ENCODE measurements at regions not wholly inside any gene's neighbourhood (a gene's known extent, or its start where the extent isn't known, plus 50 kb on each side); places are given as distances from the start of the nearest gene placed in this dataset.

GRCh38 chr6:54440549-54440948 is 132.3 kb downstream of the TINAG start:
- peaks cover 15% of the 10 kb centered on the region for H3K9me3 Mint-ChIP-seq
- H3K27ac Mint-ChIP-seq = no peak overlapping the region
- H3K36me3 Mint-ChIP-seq = peaks cover 4% of the 10 kb centered on the region
- DNase-seq (ENCODE audit: low spot score) (no peak), ATAC-seq (no peak)
- no peaks in the 10 kb centered on the region for H3K4me1 Mint-ChIP-seq (ENCODE audit: low read depth in 2 of 2)
- H3K4me3 Mint-ChIP-seq = no peak overlapping the region
- H3K27me3 Mint-ChIP-seq = no peaks in the 10 kb centered on the region

- DNase-seq (ENCODE audit: low spot score) (no peak), ATAC-seq (no peak)
- Mint-ChIP-seq H3K36me3 (peaks cover 4% of the 10 kb centered on the region), H3K9me3 (peaks cover 19% of the 10 kb centered on the region), H3K27me3 (no peaks in the 10 kb centered on the region), H3K27ac (no peak overlapping the region), H3K4me1 (ENCODE audit: low read depth in 2 of 2) (no peaks in the 10 kb centered on the region), H3K4me3 (no peak overlapping the region)
These were observed 132.8 kb downstream of the TINAG start for GRCh38 chr6:54441020-54441419.

- DNase-seq (ENCODE audit: low spot score) (no peak), ATAC-seq (no peak)
- Mint-ChIP-seq H3K36me3 (peaks cover 4% of the 10 kb centered on the region), H3K9me3 (peaks cover 17% of the 10 kb centered on the region), H3K27me3 (no peaks in the 10 kb centered on the region), H3K4me1 (ENCODE audit: low read depth in 2 of 2) (no peaks in the 10 kb centered on the region), H3K4me3 (no peak overlapping the region), H3K27ac (no peak overlapping the region)
These were observed 133.5 kb downstream of the TINAG start for GRCh38 chr6:54441687-54442248.

DNA sequence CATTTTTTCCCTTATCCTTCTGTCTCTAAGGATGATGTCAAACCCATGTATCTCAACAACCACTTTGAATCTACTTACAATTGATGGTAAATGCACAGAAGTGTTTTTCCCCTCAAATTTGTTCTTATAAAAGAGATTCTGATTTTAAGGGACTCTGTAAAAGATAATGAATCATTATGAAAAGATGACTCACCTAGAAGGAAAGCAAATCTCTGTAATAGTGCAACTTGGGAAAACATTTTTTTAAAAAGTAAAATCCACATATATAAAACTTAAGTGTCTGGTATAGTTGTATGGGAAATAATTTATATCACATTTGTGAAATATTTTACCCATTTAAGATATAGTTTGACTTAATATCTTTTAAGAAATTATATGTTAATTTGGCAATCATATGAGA is 137.0 kb downstream of the TINAG start:
- H3K4me3 Mint-ChIP-seq = no peak overlapping the region
- H3K27me3 Mint-ChIP-seq = no peaks in the 10 kb centered on the region
- DNase-seq (ENCODE audit: low spot score) (no peak), ATAC-seq (no peak)
- H3K36me3 Mint-ChIP-seq = peaks cover 4% of the 10 kb centered on the region
- peaks cover 11% of the 10 kb centered on the region for H3K9me3 Mint-ChIP-seq
- H3K27ac Mint-ChIP-seq = no peak overlapping the region
- H3K4me1 Mint-ChIP-seq (ENCODE audit: low read depth in 2 of 2) = no peaks in the 10 kb centered on the region

GRCh38 chr6:54448617-54449016 is 140.4 kb downstream of the TINAG start:
- Mint-ChIP-seq H3K27me3 (no peaks in the 10 kb centered on the region), H3K4me3 (no peak overlapping the region), H3K36me3 (no peaks in the 10 kb centered on the region), H3K4me1 (ENCODE audit: low read depth in 2 of 2) (no peaks in the 10 kb centered on the region), H3K27ac (no peak overlapping the region), H3K9me3 (peaks cover 14% of the 10 kb centered on the region)
- ATAC-seq = no peak
- DNase-seq (ENCODE audit: low spot score) = no peak

DNA sequence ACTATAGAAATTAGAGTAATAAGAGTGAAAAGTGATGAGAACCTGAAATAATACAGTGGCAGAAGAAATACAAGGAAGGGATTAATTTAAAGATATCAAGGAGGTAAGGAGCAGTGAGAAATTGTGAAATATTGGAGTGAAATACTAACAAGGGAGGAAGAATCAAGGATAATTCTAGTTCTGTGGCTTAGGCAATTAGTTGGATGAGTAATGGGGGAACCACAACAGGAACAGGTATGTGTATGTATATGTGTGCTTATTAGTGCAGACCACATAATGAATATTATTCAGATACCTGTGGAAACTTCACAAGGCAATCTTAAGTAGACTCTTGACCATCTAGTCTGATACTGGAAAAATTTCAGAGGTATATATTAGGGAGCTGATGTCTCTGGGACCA is 143.3 kb downstream of the TINAG start:
- Mint-ChIP-seq H3K27ac (no peak overlapping the region), H3K4me1 (ENCODE audit: low read depth in 2 of 2) (no peaks in the 10 kb centered on the region), H3K36me3 (no peaks in the 10 kb centered on the region), H3K9me3 (peaks cover 14% of the 10 kb centered on the region), H3K4me3 (no peak overlapping the region), H3K27me3 (no peaks in the 10 kb centered on the region)
- ATAC-seq (no peak), DNase-seq (ENCODE audit: low spot score) (no peak)

DNA sequence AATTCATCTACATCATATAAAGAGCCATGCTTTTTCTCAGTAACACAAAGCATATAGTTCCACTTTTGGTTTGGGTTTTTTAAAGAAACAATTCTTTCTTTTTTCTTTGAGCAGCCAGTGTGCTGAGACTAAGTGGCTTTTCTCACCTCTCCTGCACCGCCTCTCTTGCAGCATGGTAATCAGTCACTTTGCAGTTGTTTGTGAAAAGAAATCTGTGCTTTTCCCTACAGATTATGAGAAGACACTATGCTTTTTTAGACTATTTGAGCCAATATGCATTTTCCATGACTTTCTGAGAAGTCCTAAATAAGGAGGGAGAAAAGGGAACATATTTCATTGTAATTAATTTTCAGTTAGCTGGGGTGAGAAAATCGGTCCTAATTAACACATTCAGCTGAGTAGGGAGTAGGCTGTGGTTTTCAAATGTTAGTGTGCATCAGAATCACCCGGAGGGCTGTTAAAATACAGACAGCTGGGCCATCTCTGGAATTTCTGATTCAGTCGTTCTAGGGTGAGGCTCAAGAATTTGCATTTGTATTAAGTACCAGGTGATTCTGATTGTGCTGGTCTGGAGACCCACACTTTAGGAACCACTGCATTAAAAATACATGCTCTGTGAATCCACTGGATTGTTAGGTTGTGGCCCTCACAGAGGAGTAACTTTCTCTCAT is 155.2 kb downstream of the TINAG start:
- Mint-ChIP-seq H3K4me1 (ENCODE audit: low read depth in 2 of 2) (no peaks in the 10 kb centered on the region), H3K27me3 (no peaks in the 10 kb centered on the region), H3K9me3 (peaks cover 30% of the 10 kb centered on the region), H3K27ac (no peak overlapping the region), H3K36me3 (no peaks in the 10 kb centered on the region), H3K4me3 (no peak overlapping the region)
- DNase-seq (ENCODE audit: low spot score) (no peak), ATAC-seq (no peak)

DNA sequence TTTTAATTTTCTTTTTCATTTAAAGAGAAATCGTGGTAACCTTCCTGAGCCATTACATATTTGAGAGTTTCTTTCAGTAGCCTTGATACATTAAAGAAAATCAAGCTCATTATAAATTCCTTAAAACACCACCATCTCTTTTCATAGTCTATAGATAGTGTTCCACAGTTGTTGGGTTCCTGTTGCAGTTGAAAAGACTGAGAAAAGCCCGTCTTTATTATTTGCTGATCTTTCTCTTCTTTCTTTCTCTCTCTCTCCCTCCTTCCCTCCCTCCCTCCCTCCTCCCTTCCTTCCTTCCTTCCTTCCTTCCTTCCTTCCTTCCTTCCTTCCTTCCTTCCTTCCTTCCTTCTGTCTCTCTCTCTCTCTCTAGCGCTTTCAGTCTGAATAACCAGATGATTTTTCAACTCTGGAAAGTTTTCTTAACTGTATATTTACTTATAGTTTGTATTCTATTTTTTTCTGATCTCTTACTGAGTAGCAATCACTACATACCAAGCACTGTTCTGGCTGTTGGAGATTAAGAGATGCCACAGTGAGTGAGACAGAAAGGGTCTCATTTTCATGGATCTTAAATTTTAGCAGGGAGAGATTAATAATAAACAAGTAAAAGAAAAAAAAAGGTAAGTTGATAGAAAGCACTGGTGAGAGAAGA is 157.5 kb downstream of the TINAG start:
- H3K36me3 Mint-ChIP-seq = no peaks in the 10 kb centered on the region
- ATAC-seq (no peak), DNase-seq (ENCODE audit: low spot score) (no peak)
- no peaks in the 10 kb centered on the region for H3K27me3 Mint-ChIP-seq
- no peak overlapping the region for H3K27ac Mint-ChIP-seq
- H3K4me3 Mint-ChIP-seq = no peak overlapping the region
- no peaks in the 10 kb centered on the region for H3K4me1 Mint-ChIP-seq (ENCODE audit: low read depth in 2 of 2)
- peaks cover 33% of the 10 kb centered on the region for H3K9me3 Mint-ChIP-seq

GRCh38 chr6:54467384-54467783 is 159.1 kb downstream of the TINAG start:
- H3K27ac Mint-ChIP-seq = no peak overlapping the region
- no peak for DNase-seq (ENCODE audit: low spot score)
- H3K27me3 Mint-ChIP-seq = no peaks in the 10 kb centered on the region
- H3K9me3 Mint-ChIP-seq = peaks cover 29% of the 10 kb centered on the region
- no peaks in the 10 kb centered on the region for H3K36me3 Mint-ChIP-seq
- no peak for ATAC-seq
- H3K4me1 Mint-ChIP-seq (ENCODE audit: low read depth in 2 of 2) = no peaks in the 10 kb centered on the region
- no peak overlapping the region for H3K4me3 Mint-ChIP-seq

DNA sequence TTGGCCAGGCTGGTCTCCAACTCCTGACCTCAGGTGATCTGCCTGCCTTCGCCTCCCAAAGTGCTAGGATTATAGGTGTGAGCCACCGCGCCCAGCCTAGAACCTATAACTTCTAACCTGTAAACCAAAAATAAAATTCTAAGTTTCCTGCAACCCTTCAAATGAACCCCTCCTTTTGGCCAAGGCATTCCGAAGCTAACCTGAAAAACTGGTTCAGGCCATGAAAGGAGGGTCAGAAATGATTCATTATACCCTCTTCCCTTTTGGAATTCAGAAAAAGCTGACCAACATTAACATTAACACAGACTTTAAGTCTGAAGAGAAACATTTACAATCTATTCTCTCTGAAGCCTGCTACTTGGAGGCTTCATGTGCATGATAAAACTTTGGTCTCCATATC is 165.1 kb downstream of the TINAG start:
- ATAC-seq (no peak), DNase-seq (ENCODE audit: low spot score) (no peak)
- peaks cover 6% of the 10 kb centered on the region for H3K9me3 Mint-ChIP-seq
- H3K27me3 Mint-ChIP-seq = no peaks in the 10 kb centered on the region
- H3K4me1 Mint-ChIP-seq (ENCODE audit: low read depth in 2 of 2) = no peaks in the 10 kb centered on the region
- H3K4me3 Mint-ChIP-seq = no peak overlapping the region
- H3K36me3 Mint-ChIP-seq = no peaks in the 10 kb centered on the region
- H3K27ac Mint-ChIP-seq = no peak overlapping the region

DNA sequence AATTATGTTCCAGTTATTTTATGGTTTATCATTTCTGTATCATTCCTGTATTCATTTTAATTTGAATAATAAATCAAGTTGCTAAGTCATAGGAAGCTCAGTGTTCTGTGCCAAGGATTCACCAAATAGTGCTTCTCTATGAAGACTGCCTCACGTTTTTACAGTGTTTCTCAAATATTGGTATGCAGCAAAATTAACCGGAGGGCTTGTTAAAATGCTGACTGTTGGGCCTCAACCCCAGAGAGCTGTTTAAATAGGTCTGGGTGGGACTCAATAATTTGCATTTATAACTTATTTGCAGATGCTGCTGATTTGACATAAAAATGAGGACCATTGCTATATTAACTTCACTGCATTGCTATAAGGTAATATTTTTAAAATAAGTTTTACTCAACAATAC is 166.7 kb downstream of the TINAG start:
- no peak overlapping the region for H3K27ac Mint-ChIP-seq
- H3K36me3 Mint-ChIP-seq = no peaks in the 10 kb centered on the region
- H3K4me3 Mint-ChIP-seq = no peak overlapping the region
- no peaks in the 10 kb centered on the region for H3K4me1 Mint-ChIP-seq (ENCODE audit: low read depth in 2 of 2)
- H3K9me3 Mint-ChIP-seq = peaks cover 6% of the 10 kb centered on the region
- no peak for ATAC-seq
- H3K27me3 Mint-ChIP-seq = no peaks in the 10 kb centered on the region
- DNase-seq (ENCODE audit: low spot score) = no peak

GRCh38 chr6:54481091-54481490 is 172.8 kb downstream of the TINAG start:
- no peaks in the 10 kb centered on the region for H3K36me3 Mint-ChIP-seq
- ATAC-seq = no peak

GRCh38 chr6:54491431-54491830 is 183.2 kb downstream of the TINAG start:
- Mint-ChIP-seq H3K27ac (no peak overlapping the region), H3K4me1 (ENCODE audit: low read depth in 2 of 2) (no peaks in the 10 kb centered on the region), H3K9me3 (peaks cover 21% of the 10 kb centered on the region), H3K27me3 (no peaks in the 10 kb centered on the region), H3K4me3 (no peak overlapping the region), H3K36me3 (no peaks in the 10 kb centered on the region)
- ATAC-seq (no peak), DNase-seq (ENCODE audit: low spot score) (no peak)

More at GRCh38 chr6:54481091-54481490, 172.8 kb downstream of the TINAG start:
- H3K4me1 Mint-ChIP-seq (ENCODE audit: low read depth in 2 of 2) = no peaks in the 10 kb centered on the region
- no peak for DNase-seq (ENCODE audit: low spot score)
- no peak overlapping the region for H3K4me3 Mint-ChIP-seq
- no peak overlapping the region for H3K27ac Mint-ChIP-seq
- no peaks in the 10 kb centered on the region for H3K27me3 Mint-ChIP-seq
- peaks cover 12% of the 10 kb centered on the region for H3K9me3 Mint-ChIP-seq

DNA sequence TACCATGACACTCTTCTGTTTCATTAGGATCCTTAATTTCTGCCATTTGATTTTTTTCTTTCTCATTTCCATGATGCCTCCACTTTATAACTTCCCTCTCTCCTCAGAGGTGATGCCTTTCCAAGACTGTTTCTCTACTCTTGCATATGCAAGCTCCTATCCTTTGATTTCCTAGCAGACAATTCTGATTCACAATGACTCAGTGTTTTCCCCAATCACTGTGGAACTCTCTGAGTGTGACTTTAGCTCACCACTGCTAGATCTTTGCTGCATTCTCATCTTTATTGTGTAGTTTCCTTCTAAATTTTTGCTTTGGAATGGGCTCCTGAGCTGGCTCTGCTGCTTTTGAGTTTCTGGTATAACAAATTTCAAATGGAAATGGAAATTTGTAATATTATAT is 184.9 kb downstream of the TINAG start:
- no peaks in the 10 kb centered on the region for H3K4me1 Mint-ChIP-seq (ENCODE audit: low read depth in 2 of 2)
- H3K27ac Mint-ChIP-seq = no peak overlapping the region
- no peaks in the 10 kb centered on the region for H3K27me3 Mint-ChIP-seq
- H3K9me3 Mint-ChIP-seq = peaks cover 20% of the 10 kb centered on the region
- no peaks in the 10 kb centered on the region for H3K36me3 Mint-ChIP-seq
- DNase-seq (ENCODE audit: low spot score) (no peak), ATAC-seq (no peak)
- H3K4me3 Mint-ChIP-seq = no peak overlapping the region

Measured in natural killer cell treated with Interleukin-12 subunit alpha and Interleukin-12 subunit beta and Interleukin-15 and Interleukin-18, amount 100 ng/mL, for 72 hours (primary cell).